GM12891 (cell line): ENCODE measurements at regions not wholly inside any gene's neighbourhood (a gene's known extent, or its start where the extent isn't known, plus 50 kb on each side); places are given as distances from the start of the nearest gene placed in this dataset.

Experiments used
- PAX5 ChIP-seq: IDR thresholded peaks from 2 replicates; pipeline ENCODE4 v1.6.1; 2011; ENCODE audit warnings: low read length, moderate library complexity, mild to moderate bottlenecking; ENCODE audit not compliant: insufficient read depth, severe bottlenecking
- POLR2A ChIP-seq: IDR thresholded peaks from 2 replicates; pipeline ENCODE4 v1.6.1; 2011; ENCODE audit warnings: low read depth, low read length, control low read depth
- POLR2AphosphoS5 ChIP-seq: IDR thresholded peaks from 2 replicates; pipeline ENCODE4 v1.6.1; 2011; ENCODE audit warnings: low read depth, low read length, control low read depth
- POU2F2 ChIP-seq: IDR thresholded peaks from 2 replicates; pipeline ENCODE4 v1.6.1; 2011; ENCODE audit warnings: low read depth, mild to moderate bottlenecking, control low read depth, low read length, moderate library complexity
- SPI1 ChIP-seq: IDR thresholded peaks from 2 replicates; pipeline ENCODE4 v1.6.1; 2011; ENCODE audit warnings: low read depth, low read length, control low read depth
- TAF1 ChIP-seq: IDR thresholded peaks from 2 replicates; pipeline ENCODE4 v1.6.1; 2011; ENCODE audit warnings: low read depth, low read length, control low read depth

DNA sequence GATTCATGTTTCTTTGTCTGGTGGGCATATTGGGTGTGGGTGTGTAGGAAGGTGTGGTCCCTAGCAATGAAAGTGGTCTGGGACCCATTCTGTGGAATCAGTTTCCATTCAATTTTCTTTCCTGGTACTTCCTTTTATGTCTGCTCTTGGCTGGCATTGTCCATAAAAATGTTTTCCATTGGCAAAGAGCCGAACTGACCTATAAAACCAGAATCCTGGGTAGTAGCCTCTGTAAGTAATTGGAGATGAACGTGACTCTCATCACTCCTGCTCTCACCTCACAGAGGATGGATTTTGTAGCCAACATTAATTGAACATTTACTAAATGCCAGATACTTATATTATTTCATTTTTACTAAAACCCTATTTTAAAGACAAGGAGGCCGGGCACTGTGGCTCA is 66.5 kb upstream of the IRX3 start:
- TF ChIP-seq TAF1 (no peak), POLR2AphosphoS5 (no peak), POLR2A (no peak), SPI1 (no peak), PAX5 (no peak), POU2F2 (no peak)
